Stimulated activated CD8-positive, alpha-beta memory T cell treated with anti-CD3 and anti-CD28 coated beads, Interleukin-4, amount 100 ng/mL, for 48 hours (primary cell): ENCODE measurements at regions not wholly inside any gene's neighbourhood (a gene's known extent, or its start where the extent isn't known, plus 50 kb on each side); places are given as distances from the start of the nearest gene placed in this dataset.
"Not testable (repeated sequence)": the region's sequence is repeated elsewhere in the genome, so short reads cannot be mapped to it uniquely, and the experiment has no call there.

ENCODE experiments used
- DNase-seq: peaks from one replicate; pipeline ENCODE4 v3.0.0-alpha.2; 2020

- DNase-seq: no peak
Observed at GRCh38 chrX:1102786-1103185, 109.7 kb downstream of the CRLF2 start.

GRCh38 chrX:1102221-1102620, 110.2 kb downstream of the CRLF2 start:
- DNase-seq: not testable (repeated sequence)

- no peak for DNase-seq
Observed at GRCh38 chrX:1099146-1099770, 113.2 kb downstream of the CRLF2 start.

- DNase-seq: no peak
Observed at GRCh38 chrX:1097328-1097727, 115.1 kb downstream of the CRLF2 start.

DNA sequence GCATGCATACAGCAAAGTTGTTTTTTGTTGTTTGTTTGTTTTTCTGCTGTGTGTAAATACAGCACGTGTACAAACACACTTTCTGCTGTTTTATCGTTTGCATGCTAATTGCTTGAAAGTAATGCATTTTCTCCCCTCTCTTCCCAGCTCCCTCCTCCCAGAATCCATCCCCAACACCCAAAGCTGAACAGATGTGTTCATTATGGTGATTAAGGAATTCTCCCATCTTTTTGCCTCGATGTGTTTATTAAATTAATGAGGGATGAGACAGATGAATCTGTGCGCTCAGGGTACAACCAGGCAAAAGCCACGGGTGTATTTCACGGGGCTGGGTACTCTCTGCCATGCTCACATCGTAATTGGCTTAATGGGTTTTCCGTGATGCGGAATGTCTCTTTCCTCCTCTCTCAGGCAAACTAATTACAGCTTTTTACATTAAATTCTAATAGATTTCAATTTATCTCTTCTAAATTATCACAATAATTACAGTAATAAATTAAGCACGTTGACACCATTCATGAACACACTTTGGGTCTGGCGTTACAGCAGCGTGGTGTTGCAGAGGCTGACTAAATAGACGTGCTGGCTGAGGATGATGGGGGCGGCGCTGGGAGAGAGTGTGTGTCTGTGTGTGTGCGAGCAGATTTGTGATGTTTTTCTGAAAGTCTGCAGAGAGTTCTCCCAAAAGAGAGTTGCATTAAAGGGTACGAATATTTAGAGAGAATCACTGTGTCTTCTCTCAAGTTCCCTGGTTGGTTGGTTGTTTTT, 117.7 kb downstream of the CRLF2 start:
- DNase-seq: no peak

DNA sequence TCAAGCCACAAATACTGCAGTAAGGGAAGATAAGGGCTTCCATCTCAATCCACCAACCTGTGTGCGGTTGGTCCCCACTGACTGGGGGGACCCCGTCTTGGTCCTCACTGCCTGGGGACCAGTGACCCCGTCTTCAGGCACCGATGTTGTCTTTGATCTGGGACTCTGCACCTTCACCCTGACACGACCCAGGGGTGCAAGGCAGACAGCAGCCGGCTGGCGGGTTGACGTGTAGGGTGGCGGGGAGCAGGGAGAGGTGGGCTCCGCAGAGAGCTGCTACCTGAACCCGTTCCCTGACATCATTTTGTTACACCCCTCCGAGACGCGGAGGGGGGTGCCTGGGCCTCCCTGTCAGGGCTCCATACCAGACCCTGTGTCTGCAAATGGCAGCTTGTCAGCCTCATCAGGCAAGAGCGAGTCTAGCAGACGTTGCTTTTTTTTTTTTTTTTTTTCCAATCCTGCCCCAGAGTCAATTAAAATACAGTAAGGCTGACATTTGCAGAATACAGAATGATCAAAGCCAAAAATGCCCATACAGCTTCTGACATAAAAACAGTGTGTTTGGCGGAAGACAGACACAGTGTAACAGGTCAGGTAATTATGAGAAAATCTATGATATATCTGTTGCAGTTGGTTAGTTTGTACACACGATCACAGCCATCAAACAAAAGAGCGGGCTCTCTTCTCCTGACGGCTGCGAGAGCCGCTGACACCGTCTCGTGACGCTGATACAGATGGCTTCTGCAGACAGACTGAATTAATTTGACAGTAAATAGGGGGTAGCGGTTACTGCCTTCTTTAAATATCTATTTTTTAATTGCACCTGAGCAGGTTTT, 118.6 kb downstream of the CRLF2 start:
- no peak for DNase-seq

GRCh38 chrX:1093121-1093520, 119.3 kb downstream of the CRLF2 start:
- DNase-seq: peak; percentile 47

GRCh38 chrX:1086444-1087409, 125.7 kb downstream of the CRLF2 start:
- no peak for DNase-seq

DNA sequence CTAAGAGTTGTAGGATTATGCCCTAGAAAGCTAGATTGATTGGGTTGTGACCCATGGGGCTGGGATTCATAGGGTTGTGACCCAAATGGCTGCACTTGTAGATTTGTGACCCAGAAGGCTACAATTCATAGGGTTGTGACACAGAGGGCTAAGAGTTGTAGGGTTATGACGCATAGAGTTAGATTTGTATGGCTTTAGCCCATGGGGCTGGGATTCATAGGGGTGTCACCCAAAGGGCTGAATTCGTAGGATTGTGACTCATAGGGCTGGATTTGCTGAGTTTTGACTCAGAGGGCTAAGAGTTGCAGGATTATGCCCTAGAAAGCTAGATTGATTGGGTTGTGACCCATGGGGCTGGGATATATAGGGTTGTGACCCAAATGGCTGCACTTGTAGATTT, 126.6 kb downstream of the CRLF2 start:
- DNase-seq: not testable (repeated sequence)

DNA sequence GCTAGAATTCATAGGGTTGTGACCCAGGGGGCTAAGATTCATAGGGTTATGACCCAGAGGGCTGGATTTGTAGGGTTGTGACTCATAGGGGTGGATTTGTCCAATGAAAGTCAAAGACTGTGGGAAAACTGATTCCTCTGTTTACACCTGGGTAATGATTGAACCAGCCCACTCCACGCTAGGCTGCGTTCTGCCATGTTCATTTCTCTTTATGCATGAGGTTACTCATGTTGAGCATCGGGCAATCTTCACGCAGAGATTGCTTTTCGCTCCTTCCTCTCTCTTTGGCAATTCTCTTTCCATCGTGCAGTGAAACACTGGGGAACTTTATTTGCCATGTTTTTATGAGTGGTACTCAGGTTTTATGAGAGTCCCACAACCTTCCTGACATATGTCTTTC, 127.8 kb downstream of the CRLF2 start:
- no peak for DNase-seq

DNA sequence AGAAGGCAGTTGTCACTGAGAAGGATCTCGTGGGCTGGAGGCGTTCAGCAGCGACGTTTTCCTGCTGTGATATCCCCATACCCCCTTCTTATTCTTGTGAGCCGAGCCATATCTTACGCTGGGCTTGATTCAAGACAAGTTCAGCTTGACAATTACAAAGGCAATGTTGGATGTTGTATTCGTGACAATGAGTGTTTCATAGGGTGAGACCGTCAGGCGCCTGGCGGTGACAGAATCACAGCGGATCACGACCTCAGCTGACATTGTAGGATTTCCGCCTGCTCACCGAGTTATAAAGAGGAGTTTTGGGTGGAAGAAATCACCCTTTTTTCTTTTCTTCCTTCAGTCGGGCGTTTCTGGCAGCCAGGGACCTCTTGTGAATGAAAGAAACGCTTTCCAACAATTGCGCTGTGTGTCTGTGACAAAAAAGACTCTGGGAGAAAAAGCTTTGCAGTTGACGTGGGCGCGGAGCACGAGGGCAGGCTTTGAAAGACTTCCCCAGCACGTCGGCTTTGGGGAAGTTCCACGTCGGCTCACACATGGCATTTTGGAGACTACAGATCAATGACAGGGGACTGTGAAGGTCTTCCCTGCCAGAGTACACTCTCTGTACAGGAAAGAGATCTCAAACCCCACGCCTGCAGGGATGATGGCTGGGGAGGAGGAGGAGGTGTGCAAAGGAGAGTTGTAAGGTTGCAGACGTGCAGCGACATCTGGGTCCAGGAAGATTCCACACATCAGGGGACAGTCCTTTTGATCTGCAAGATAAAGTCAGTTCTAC, 135.4 kb downstream of the CRLF2 start:
- no peak for DNase-seq

DNA sequence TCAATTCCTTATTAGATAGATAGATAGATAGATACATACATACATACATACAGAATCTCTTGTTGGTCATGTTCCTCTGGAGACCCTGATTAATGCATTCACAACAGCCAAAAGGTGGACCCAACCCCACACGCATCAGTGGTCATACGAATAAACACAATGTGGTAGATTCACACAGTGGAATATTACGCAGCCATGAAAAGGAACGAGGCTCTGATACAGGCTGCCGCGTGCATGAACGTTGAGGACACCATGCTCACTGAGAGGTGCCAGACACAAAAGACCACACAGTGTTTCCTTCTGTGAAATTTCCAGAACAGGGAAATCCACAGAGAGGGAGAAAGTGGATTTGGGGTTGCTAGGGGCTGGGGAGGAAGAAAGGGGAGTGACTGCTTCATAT, 136.7 kb downstream of the CRLF2 start:
- no peak for DNase-seq

DNA sequence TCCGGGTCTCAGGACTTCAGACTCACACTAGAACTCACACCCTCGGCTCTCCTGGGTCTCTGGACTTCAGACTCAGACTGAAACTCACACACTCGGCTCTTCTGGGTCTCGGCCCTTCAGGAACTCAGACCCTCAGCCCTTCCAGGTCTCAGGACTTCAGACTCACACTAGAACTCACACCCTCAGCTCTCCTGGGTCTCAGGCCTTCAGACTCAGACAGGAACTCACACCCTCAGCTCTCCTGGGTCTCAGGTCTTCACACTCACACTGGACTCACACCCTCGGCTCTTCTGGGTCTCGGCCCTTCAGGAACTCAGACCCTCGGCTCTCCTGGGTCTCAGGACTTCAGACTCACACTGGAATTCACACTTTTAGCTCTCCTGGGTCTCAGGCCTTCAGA, 137.3 kb downstream of the CRLF2 start:
- DNase-seq: no peak

GRCh38 chrX:1074755-1075154, 137.7 kb downstream of the CRLF2 start:
- no peak for DNase-seq

DNA sequence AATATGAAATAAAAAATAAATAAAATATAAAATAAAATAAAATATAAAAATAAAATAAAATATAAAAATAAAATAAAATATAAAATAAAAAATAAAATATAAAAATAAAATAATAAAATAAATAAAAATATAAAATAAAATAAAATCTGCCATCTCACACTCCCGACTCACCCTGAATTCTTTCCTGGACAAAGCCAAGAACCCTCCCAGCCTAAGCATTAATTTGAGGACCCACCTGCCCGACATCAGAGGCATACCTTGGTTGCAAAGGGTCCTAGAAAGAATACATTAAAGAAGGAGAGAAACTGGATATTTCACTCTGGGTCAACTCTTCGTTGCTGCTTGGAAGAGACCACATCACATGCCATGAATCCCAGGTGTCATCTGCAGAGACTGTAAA, 138.3 kb downstream of the CRLF2 start:
- no peak for DNase-seq

DNA sequence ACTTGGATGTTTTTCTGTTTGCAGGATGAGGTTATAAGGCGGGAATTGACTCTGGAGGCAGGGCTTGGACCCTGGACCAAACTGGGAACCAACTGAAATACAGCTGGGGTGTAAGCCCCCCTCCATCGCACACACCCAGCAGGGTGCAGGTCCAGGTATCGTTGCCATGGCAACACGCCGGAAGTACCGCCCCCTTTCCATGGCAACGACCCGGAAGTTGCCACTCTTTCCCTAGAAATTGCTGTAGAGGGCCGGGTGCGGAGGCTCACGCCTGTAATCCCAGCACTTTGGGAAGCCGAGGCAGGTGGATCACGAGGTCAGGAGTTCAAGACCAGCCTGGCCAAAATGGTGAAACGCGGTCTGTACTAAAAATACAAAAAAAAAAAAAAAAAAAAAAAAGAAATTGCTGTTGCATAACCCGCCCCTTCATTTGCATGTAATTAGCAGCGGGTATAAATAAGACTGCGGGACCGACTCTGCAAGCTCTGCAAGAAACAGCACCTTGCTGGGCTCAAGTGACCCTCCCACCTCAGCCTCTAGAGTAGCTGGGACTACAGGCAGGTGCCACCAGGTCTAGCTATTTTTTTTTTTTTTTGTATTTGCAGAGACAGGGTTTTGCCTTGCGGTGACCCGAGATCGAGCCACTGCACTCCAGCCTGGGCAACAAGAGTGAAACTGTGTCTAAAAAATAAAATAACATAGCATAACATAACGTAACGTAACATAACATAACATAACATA, 139.6 kb downstream of the CRLF2 start:
- no peak for DNase-seq

DNA sequence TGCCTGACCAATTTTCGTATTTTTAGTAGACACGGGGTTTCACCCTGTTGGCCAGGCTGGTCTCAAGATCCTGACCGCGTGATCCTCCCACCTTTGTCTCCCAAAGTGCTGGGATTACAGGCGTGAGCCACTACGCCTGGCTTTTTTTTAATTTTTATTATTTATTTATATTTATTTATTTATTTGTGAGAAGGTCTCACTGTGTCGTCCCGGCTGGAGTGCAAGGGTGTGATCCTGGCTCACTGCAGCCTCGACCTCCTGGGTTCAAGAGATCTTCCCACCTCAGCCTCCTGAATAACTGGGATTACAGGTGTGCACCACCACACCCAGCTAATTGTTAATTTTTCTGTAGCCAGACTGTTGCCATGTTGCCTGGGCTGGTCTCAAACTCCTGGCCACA, 141.1 kb downstream of the CRLF2 start:
- DNase-seq: no peak

- no peak for DNase-seq
Observed at GRCh38 chrX:1062351-1062750, 150.1 kb downstream of the CRLF2 start.

DNA sequence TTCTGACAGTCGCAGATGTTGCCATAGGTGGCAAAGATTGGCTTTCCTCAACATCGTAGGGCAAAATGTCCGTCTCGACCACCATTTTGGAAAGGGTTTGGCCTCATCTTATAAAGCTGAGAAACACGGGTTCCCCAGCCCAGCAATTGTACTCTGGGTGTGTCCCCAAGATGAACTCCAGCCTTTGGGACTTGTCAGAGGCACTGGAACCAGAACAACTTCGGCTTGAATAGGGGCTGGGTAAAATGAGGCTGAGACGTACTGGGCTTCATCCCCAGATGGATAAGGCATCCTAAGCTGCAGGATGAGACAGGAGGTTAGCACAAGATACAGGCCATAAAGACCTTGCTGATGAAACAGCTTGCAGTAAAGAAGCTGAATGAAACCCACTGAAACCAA, 151.9 kb downstream of the CRLF2 start:
- DNase-seq: no peak

DNA sequence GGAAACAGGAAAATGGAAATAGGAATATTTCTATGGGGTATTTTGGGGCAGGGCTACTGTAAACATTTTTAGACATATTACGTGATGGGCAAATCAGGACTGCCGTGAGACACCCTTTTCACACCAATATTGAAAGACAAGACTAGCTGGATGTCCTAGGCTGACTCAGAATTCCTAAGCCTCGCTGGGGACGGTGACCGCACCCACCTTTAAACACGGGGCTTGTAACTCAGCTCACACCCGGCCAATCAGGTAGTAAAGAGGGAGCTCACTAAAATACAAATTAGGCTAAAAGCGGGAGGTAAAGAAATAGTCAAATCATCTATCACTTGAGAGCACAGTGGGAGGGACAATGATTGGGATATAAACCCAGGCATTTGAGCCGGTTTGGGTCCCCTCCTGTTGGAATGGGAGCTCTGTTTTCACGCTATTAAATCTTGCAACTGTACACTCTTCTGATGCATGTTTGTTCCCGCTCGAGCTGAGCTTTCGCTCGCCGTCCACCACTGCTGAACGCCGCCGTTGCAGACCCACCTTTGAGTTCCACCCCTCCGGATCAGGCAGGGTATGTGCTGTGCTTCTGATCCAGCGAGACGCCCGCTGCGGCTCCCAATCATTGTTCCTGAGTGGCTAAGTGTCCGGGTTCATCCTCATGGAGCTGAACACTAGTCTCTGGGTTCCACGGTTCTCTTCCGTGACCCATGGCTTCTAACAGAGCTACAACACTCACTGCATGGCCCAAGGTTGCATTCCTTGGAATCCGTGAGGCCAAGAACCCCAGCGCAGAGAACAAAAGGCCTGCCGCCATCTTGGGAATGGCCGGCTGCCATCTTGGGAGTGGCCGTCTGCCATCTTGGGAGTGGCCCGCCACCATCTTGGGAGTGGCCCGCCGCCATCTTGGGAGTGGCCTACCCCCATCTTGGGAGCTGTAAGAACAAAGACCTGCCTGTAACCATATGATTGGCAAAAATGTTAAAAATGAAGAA, 152.6 kb downstream of the CRLF2 start:
- DNase-seq: no peak
